Activated CD8-positive, alpha-beta T cell treated with anti-CD3 and anti-CD28 coated beads, Interleukin-2, amount 10 ng/mL, durations not matched to agents 7 days and 5 days (primary cell): ENCODE measurements at regions not wholly inside any gene's neighbourhood (a gene's known extent, or its start where the extent isn't known, plus 50 kb on each side); places are given as distances from the start of the nearest gene placed in this dataset.

Experiments
- ATAC-seq: fragments of 150-1000 bp; cut with Tn5 transposase; one replicate; pipeline ENCODE4 v1.10.0; 2021; ENCODE audit warnings: moderate library complexity
- CTCF ChIA-PET: fragments of 350-600 bp; sonication (Branson Sonifier 250); formaldehyde crosslinking; loops from one replicate; lab custom pipeline; 2021; ENCODE audit warnings: antibody characterized with exemption; lab: Charles Lee
- POLR2A ChIA-PET: fragments of 350-600 bp; sonication (Branson Sonifier 250); formaldehyde crosslinking; loops from one replicate; lab custom pipeline; 2021; ENCODE audit warnings: antibody characterized with exemption; lab: Charles Lee
- DNase-seq: peaks from one replicate; pipeline ENCODE4 v3.0.0-alpha.2; 2020
- H3K27ac Mint-ChIP-seq: one replicate; pipeline ENCODE4 v1.8.0; 2021; ENCODE audit warnings: mild to moderate bottlenecking, mixed read lengths
- H3K27me3 Mint-ChIP-seq: one replicate; pipeline ENCODE4 v1.8.0; 2021; ENCODE audit warnings: low read depth, mixed read lengths
- H3K36me3 Mint-ChIP-seq: one replicate; pipeline ENCODE4 v1.8.0; 2021; ENCODE audit warnings: low read depth, mixed read lengths
- H3K4me1 Mint-ChIP-seq: one replicate; pipeline ENCODE4 v1.8.0; 2021; ENCODE audit warnings: low read depth, mixed read lengths
- H3K4me3 Mint-ChIP-seq: one replicate; pipeline ENCODE4 v1.8.0; 2021; ENCODE audit warnings: mild to moderate bottlenecking, mixed read lengths
- H3K9me3 Mint-ChIP-seq: one replicate; pipeline ENCODE4 v1.8.0; 2022; ENCODE audit warnings: mixed read lengths; ENCODE audit not compliant: insufficient read depth

GRCh38 chr5:143653766-143654282 lies 158.1 kb upstream of the HMHB1 start:
- H3K4me3 Mint-ChIP-seq = no peak overlapping the region
- H3K9me3 Mint-ChIP-seq = no peaks in the 10 kb centered on the region
- DNase-seq = no peak
- POLR2A ChIA-PET = no interaction called here
- peaks cover 2% of the 10 kb centered on the region for H3K27me3 Mint-ChIP-seq
- no peak for ATAC-seq
- no peak overlapping the region for H3K27ac Mint-ChIP-seq
- no peaks in the 10 kb centered on the region for H3K4me1 Mint-ChIP-seq
- no peaks in the 10 kb centered on the region for H3K36me3 Mint-ChIP-seq
- CTCF ChIA-PET = interaction anchor here (1.2 kb wide), 1 partner anchor 17 kb away, joined by 3 read pairs; no protein-coding TSS in a partner anchor

DNA sequence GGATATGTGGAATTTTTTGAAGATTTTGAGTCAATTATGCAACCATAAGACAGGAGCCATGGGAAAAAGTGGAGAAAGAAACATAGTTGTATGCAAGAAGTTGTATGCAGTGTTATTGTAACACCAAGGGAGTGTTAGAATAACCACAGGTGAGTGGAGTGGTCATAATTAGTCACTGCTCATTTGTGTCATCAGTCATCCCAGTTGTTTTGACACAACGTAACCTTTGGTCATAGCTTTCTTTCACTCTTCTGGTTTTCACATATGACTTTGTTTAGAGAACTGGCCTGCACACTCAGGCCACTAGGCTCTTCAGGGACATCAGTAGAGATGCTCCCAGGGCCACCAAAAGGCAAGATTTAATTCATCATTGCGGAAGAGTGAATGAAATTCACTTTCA lies 158.7 kb upstream of the HMHB1 start:
- POLR2A ChIA-PET = no interaction called here
- Mint-ChIP-seq H3K27ac (no peak overlapping the region), H3K4me3 (no peak overlapping the region), H3K4me1 (no peaks in the 10 kb centered on the region), H3K36me3 (no peaks in the 10 kb centered on the region), H3K9me3 (no peaks in the 10 kb centered on the region), H3K27me3 (peaks cover 2% of the 10 kb centered on the region)
- ATAC-seq (no peak), DNase-seq (no peak)
- CTCF ChIA-PET = interaction anchor here (1.2 kb wide), 1 partner anchor 16 kb away, joined by 3 read pairs; no protein-coding TSS in a partner anchor

DNA sequence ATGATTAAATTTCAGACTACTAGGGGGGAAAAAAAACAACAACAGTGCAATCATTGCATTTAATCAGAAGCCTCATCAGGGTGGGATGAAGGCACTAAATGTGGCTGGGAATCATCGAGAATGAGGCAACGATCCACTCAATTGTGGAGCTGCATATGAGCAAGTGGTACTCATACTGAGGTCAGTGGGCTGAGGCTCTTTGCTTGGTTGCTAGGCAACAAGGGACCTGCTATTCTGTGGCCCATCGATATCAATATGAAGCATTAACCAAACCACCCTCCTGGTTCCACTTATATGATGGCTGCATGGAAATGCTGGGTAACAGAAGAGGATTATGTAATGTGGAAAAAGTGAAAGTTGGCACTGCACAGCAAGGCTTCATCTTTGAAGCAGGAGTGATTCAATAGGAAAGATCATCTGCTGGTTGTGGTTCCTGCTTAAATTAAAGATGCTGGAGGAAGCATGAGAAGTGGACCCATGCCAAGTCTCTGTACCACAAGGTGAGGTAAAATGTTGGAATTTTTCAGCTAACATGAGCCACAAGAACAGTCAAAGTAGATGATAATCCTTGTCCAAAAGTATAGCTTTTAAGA lies 159.8 kb upstream of the HMHB1 start:
- Mint-ChIP-seq H3K4me3 (no peak overlapping the region), H3K36me3 (no peaks in the 10 kb centered on the region), H3K27ac (no peak overlapping the region), H3K4me1 (no peaks in the 10 kb centered on the region), H3K9me3 (no peaks in the 10 kb centered on the region), H3K27me3 (peaks cover 2% of the 10 kb centered on the region)
- DNase-seq = no peak
- CTCF ChIA-PET = interaction anchor here (1.2 kb wide), 1 partner anchor 15 kb away, joined by 3 read pairs; no protein-coding TSS in a partner anchor
- POLR2A ChIA-PET = no interaction called here
- ATAC-seq = no peak

DNA sequence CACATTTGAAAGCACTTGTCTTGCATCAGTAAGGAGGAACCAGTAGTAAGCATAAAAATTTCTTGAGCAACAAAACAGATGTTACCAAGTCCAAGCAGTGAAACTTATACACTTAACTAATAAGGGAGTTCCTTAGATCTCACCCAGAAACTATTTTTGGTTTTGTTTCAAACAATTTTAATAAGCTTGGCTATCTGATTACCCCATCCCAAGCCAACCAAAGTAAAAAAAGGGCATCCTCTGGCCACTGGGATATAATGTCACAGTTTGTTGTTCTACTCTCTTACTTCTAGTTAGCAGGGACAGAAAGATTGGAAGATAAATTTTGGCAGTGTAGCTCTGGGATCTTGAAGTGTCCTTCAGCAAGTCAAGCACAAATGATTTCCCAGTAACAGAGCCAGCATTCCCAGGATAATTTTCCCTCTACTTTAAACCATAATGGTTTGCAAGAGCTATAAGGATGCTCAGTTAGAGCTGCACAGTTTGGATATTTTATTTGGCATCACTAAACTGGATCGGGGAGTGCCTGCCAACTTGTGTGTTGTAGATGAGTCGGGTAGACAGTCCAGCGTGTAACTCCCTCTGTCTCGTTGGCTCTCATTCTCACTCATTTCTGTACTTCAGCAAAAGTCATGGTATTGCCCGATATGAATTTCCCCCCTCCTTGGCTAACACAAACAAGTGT lies 161.9 kb upstream of the HMHB1 start:
- ChIA-PET CTCF (no interaction called here), POLR2A (interaction anchor here (0.6 kb wide), 1 partner anchor 541 kb away, joined by 7 read pairs; no protein-coding TSS in a partner anchor)
- Mint-ChIP-seq H3K4me3 (no peak overlapping the region), H3K27ac (no peak overlapping the region), H3K9me3 (no peaks in the 10 kb centered on the region), H3K36me3 (no peaks in the 10 kb centered on the region), H3K4me1 (no peaks in the 10 kb centered on the region), H3K27me3 (peaks cover 2% of the 10 kb centered on the region)
- no peak for ATAC-seq
- DNase-seq = no peak

DNA sequence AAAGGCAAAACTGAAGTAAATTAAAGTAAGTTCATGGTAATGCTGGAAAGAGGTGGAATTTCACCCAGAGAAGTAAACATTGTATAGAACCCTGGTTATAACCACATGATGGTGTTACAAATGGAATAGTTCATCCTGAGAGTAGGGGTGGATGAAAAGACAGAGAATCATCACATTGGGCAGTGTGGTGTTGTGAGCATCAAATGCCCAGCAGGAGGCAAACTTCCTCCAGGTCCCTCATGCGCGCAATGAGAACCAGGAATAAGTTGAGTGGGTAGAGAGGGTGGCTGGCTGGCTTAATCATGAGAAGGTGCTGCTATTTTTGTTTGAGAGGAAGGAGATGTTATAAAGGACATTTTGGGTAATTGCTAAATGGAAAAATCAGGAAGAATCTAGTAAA lies 163.3 kb upstream of the HMHB1 start:
- peaks cover 2% of the 10 kb centered on the region for H3K27me3 Mint-ChIP-seq
- CTCF ChIA-PET = no interaction called here
- H3K36me3 Mint-ChIP-seq = no peaks in the 10 kb centered on the region
- no peaks in the 10 kb centered on the region for H3K4me1 Mint-ChIP-seq
- no peak for DNase-seq
- no peak for ATAC-seq
- H3K9me3 Mint-ChIP-seq = no peaks in the 10 kb centered on the region
- H3K27ac Mint-ChIP-seq = no peak overlapping the region
- H3K4me3 Mint-ChIP-seq = no peak overlapping the region
- POLR2A ChIA-PET = interaction anchor here (0.6 kb wide), 1 partner anchor 191 kb away, joined by 3 read pairs; no protein-coding TSS in a partner anchor

GRCh38 chr5:143646961-143647360 lies 165.0 kb upstream of the HMHB1 start:
- Mint-ChIP-seq H3K27ac (no peak overlapping the region), H3K27me3 (no peaks in the 10 kb centered on the region), H3K4me3 (no peak overlapping the region), H3K4me1 (no peaks in the 10 kb centered on the region), H3K36me3 (no peaks in the 10 kb centered on the region), H3K9me3 (no peaks in the 10 kb centered on the region)
- ChIA-PET POLR2A (no interaction called here), CTCF (no interaction called here)
- ATAC-seq (no peak), DNase-seq (no peak)

DNA sequence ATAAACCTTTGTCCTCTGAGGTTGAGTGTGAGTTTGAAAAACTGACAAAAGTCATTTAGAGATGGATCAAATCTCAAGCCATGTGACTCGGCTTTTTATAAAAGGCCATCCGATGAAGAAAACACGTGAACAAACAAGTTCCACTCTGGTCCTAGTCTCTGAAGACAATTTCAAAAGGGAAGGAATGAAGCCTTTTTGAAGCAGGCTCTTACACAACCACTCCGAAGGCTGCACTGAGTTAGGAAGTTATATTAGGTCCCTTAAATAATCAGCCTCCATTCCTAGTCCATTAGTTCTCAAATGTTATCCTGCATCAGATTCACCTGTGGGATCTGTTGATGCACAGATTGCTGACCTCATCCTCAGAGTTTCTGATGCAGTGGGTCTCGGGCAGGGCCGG lies 166.6 kb upstream of the HMHB1 start:
- H3K36me3 Mint-ChIP-seq = no peaks in the 10 kb centered on the region
- H3K9me3 Mint-ChIP-seq = no peaks in the 10 kb centered on the region
- DNase-seq (no peak), ATAC-seq (no peak)
- no peaks in the 10 kb centered on the region for H3K4me1 Mint-ChIP-seq
- H3K4me3 Mint-ChIP-seq = no peak overlapping the region
- no peaks in the 10 kb centered on the region for H3K27me3 Mint-ChIP-seq
- H3K27ac Mint-ChIP-seq = no peak overlapping the region
- ChIA-PET POLR2A (no interaction called here), CTCF (no interaction called here)

- no peaks in the 10 kb centered on the region for H3K4me1 Mint-ChIP-seq
- no peak overlapping the region for H3K4me3 Mint-ChIP-seq
- ChIA-PET CTCF (interaction anchor here (0.8 kb wide), 1 partner anchor 180 kb away, joined by 3 read pairs; no protein-coding TSS in a partner anchor), POLR2A (no interaction called here)
- DNase-seq (no peak), ATAC-seq (no peak)
- no peaks in the 10 kb centered on the region for H3K27me3 Mint-ChIP-seq
- no peak overlapping the region for H3K27ac Mint-ChIP-seq
- H3K9me3 Mint-ChIP-seq = no peaks in the 10 kb centered on the region
- H3K36me3 Mint-ChIP-seq = no peaks in the 10 kb centered on the region
Measured at GRCh38 chr5:143644727-143645126, 167.2 kb upstream of the HMHB1 start.

DNA sequence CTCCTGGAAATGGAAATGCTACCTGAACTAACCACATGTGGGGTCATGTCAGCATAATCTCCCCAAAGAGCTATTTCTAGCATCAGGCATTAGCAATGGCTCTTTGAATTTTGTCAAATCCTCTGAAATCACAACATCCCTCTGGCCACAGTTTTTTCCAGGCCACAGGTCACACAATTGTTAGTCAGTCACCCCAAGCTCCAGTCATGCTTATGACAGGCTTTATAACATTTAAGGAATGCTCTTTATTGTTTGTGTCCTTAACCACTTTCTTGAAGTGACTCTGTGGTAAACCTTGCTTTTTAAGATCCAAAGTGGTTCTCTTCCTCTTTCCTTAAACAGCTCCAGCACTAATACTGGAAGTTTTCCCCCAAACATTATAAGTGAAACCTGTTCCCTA lies 169.2 kb upstream of the HMHB1 start:
- ATAC-seq = no peak
- Mint-ChIP-seq H3K36me3 (no peaks in the 10 kb centered on the region), H3K4me1 (no peaks in the 10 kb centered on the region), H3K27me3 (no peaks in the 10 kb centered on the region), H3K4me3 (no peak overlapping the region), H3K27ac (no peak overlapping the region), H3K9me3 (no peaks in the 10 kb centered on the region)
- DNase-seq = no peak
- ChIA-PET CTCF (no interaction called here), POLR2A (no interaction called here)

GRCh38 chr5:143641549-143642355 lies 170.2 kb upstream of the HMHB1 start:
- no peaks in the 10 kb centered on the region for H3K27me3 Mint-ChIP-seq
- H3K4me1 Mint-ChIP-seq = no peaks in the 10 kb centered on the region
- no peaks in the 10 kb centered on the region for H3K36me3 Mint-ChIP-seq
- no peak overlapping the region for H3K27ac Mint-ChIP-seq
- H3K9me3 Mint-ChIP-seq = no peaks in the 10 kb centered on the region
- CTCF ChIA-PET = no interaction called here
- ATAC-seq (no peak), DNase-seq (no peak)
- no peak overlapping the region for H3K4me3 Mint-ChIP-seq
- POLR2A ChIA-PET = no interaction called here

DNA sequence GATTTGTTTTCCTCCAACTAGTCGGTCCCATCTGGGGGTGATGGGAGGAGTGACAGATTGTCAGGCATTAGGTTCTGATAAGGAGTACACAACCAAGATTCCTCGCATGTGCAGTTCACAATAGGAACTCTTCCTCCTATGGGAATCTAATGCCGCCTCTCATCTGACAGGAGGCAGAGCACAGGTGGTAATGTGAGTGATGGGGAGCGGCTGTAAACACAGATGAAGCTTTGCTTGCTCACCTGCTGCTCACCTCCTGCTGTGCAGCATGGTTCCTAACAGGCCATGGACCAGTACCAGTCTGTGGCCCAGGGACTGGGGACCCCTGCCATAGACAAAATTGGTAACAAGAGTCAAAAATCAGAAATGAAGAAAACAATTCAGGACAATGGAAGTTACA lies 173.3 kb upstream of the HMHB1 start:
- H3K4me3 Mint-ChIP-seq = no peak overlapping the region
- no peaks in the 10 kb centered on the region for H3K36me3 Mint-ChIP-seq
- no peaks in the 10 kb centered on the region for H3K4me1 Mint-ChIP-seq
- ATAC-seq (no peak), DNase-seq (no peak)
- H3K27me3 Mint-ChIP-seq = no peaks in the 10 kb centered on the region
- H3K9me3 Mint-ChIP-seq = no peaks in the 10 kb centered on the region
- POLR2A ChIA-PET = no interaction called here
- CTCF ChIA-PET = no interaction called here
- no peak overlapping the region for H3K27ac Mint-ChIP-seq
